C4-2B (cell line): ENCODE measurements at regions not wholly inside any gene's neighbourhood (a gene's known extent, or its start where the extent isn't known, plus 50 kb on each side); places are given as distances from the start of the nearest gene placed in this dataset.

ENCODE experiments used
- ZFX ChIP-seq: fragments of 450-650 bp; IDR thresholded peaks from 2 replicates; pipeline ENCODE4 v1.6.1; 2017
- TF ChIP-seq, protein P1 (sequence below): fragments of 450-650 bp; conservative IDR thresholded peaks from 2 replicates; pipeline ENCODE4 v1.5.1; 2017; ENCODE audit warnings: mild to moderate bottlenecking

DNA sequence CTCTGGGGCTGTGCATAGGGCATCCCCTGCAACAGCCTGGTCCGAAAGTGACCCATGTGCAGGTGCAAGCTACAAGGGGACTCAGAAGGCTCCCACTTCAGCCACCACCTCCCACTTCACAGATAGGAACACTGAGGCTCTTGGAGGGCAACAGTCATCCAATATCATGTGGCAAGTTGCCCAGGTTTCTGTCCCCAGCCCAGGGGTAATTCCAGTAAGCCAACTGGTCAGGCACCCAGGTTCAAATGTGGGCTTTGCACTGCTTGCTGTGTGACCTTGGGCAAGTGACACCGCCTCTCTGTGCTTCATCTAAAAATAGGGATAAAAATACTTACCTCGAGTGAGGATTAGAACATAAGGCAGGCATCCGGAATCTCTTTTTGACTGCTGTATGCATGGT, 62.0 kb upstream of the SIRPA start:
- TF ChIP-seq, protein P1, sequence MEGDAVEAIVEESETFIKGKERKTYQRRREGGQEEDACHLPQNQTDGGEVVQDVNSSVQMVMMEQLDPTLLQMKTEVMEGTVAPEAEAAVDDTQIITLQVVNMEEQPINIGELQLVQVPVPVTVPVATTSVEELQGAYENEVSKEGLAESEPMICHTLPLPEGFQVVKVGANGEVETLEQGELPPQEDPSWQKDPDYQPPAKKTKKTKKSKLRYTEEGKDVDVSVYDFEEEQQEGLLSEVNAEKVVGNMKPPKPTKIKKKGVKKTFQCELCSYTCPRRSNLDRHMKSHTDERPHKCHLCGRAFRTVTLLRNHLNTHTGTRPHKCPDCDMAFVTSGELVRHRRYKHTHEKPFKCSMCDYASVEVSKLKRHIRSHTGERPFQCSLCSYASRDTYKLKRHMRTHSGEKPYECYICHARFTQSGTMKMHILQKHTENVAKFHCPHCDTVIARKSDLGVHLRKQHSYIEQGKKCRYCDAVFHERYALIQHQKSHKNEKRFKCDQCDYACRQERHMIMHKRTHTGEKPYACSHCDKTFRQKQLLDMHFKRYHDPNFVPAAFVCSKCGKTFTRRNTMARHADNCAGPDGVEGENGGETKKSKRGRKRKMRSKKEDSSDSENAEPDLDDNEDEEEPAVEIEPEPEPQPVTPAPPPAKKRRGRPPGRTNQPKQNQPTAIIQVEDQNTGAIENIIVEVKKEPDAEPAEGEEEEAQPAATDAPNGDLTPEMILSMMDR = no peak
- no peak for TF ChIP-seq ZFX
